ENCODE measurements at regions not wholly inside any gene's neighbourhood (a gene's known extent, or its start where the extent isn't known, plus 50 kb on each side); places are given as distances from the start of the nearest gene placed in this dataset.
A peak's percentile ranks its signal among the peaks of the same experiment; 100 is the strongest.

DNA sequence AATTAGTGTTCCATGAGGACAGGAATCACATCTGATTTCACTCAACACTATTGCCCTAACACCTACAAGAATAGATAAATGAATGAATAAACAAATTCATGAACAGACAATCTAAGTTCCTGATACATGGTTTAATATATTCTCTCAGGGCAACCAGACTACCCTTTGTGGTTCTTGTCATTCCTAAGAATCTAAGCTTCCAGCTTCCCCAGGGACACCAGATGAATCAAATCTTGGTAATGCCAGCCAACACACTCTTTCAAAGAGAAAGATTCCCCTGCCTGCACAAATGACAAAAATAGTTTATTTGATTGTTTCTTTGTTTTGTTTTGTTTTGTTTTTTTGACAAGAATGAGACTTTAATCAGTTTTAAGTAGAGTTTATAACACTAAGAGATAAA lies 237.5 kb upstream of the CHAC2 start:
- H3K4me3 ChIP-seq (ENCODE audit: low read depth, low read length): no peak overlapping the region
- TF ChIP-seq, protein P1, sequence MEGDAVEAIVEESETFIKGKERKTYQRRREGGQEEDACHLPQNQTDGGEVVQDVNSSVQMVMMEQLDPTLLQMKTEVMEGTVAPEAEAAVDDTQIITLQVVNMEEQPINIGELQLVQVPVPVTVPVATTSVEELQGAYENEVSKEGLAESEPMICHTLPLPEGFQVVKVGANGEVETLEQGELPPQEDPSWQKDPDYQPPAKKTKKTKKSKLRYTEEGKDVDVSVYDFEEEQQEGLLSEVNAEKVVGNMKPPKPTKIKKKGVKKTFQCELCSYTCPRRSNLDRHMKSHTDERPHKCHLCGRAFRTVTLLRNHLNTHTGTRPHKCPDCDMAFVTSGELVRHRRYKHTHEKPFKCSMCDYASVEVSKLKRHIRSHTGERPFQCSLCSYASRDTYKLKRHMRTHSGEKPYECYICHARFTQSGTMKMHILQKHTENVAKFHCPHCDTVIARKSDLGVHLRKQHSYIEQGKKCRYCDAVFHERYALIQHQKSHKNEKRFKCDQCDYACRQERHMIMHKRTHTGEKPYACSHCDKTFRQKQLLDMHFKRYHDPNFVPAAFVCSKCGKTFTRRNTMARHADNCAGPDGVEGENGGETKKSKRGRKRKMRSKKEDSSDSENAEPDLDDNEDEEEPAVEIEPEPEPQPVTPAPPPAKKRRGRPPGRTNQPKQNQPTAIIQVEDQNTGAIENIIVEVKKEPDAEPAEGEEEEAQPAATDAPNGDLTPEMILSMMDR (IDR thresholded peaks at IDR 0.05; ENCODE audit: low read depth, low read length): no peak
- no peak for DNase-seq (ENCODE audit: low read depth, low spot score)
- in situ Hi-C loops (cut with HindIII; ENCODE audit: low sequenced_read_pairs): no loop called here

DNA sequence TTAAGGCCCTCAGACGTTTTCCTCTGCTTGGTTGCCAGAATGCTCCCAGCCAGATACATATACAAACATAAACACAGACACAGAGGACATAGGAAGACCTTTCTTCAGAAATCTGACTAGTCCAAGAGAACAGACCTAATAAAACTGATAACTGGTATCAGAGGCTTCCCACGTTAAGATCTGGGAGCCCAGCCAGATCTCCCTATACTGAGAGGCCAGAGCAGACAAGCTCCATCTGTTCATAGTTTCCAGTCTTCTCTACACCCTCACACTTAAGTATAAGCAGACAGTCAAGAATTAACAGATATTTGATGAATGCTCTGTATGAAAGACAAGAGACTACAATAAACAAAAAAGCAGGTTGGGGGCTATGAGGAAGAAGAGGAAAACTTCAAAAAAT lies 240.5 kb upstream of the CHAC2 start:
- in situ Hi-C loops (cut with HindIII; ENCODE audit: low sequenced_read_pairs): no loop called here
- no peak for DNase-seq (ENCODE audit: low read depth, low spot score)
- TF ChIP-seq, protein P1 (IDR thresholded peaks at IDR 0.05; ENCODE audit: low read depth, low read length): no peak
- H3K4me3 ChIP-seq (ENCODE audit: low read depth, low read length): no peak overlapping the region

DNA sequence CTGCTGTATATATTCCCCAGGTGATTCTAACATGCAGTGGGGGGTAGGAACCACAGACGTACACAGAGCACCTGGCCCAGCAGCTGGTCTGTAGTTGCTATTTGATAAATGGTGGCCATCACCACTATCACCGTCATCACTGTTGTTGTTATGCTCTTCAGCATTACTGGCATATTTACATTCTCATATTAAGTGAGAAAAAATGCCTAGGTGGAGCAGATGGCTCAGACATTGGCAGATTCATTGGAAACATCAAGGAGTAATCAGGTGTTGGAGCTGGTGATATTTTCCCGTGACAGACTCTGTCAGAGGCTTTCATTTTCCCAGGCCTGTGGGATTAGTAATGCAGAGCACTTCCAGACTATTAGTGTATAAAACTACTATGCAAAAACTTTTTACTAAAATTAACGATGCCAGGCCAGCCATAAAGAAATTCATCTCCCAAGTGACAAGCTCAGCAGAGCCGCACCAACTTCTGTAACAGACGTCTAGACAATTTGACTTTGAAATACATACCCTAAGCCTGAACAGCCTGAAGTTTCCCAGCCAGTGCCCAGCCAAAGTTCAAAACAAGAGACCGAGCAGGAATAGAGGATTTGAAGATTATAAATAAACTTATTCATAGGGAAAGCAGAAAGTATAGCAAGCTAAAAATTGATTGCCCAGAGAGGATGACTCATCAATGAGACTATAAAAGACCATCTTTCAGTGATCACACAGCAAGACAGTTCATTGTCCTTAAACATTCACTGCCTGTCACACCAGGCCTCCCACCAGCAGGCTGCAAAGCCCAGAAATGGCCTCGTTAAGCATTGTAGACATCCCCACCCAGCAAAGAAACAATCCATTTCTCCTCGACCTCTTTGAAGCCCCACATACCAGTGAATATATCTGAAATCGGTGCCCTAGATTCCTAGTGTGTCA lies 247.4 kb upstream of the CHAC2 start:
- no peak overlapping the region for H3K4me3 ChIP-seq (ENCODE audit: low read depth, low read length)
- DNase-seq (ENCODE audit: low read depth, low spot score): no peak
- in situ Hi-C loops (cut with HindIII; ENCODE audit: low sequenced_read_pairs): no loop called here
- TF ChIP-seq, protein P1 (IDR thresholded peaks at IDR 0.05; ENCODE audit: low read depth, low read length): no peak

DNA sequence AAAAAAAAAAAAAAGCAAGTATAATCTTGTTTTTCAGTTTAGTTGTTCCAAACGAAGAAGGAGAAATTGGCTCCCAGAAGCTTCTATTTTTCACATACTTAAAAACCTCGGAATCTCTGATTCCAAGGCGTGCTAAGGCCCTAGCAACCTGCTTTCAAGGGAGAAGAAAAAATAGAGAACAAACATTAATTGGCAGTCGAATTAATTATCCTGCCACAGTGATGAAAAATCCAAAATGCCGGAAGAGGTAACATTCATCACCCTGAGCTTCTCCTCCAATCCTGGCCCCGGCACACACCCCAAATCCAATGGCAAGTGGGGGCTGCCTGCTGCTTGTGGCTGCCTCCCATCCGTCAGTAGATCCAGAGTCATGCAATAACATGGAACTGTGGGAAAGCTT lies 250.2 kb upstream of the CHAC2 start:
- in situ Hi-C loops (cut with HindIII; ENCODE audit: low sequenced_read_pairs): no loop called here
- DNase-seq (ENCODE audit: low read depth, low spot score): no peak
- no peak overlapping the region for H3K4me3 ChIP-seq (ENCODE audit: low read depth, low read length)
- TF ChIP-seq, protein P1 (IDR thresholded peaks at IDR 0.05; ENCODE audit: low read depth, low read length): no peak

DNA sequence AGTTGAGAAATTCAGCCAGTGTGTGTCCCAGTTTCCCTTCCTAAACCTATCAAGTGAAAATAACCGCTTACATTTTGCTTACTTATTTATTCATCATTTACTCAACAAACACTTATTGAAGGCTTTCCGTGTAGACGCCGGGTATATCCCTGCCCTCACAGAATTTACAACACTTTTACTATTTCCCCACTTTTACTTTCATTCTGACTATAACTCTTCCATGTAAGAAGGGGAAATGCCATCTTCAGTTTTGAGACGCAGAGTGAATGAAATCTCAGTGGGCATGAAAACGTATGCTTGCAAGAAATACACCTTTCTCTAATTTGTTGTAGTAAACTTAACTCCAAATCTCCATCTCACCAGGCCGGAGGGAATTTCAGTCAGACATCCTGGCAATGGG lies 251.0 kb upstream of the CHAC2 start:
- DNase-seq (ENCODE audit: low read depth, low spot score): no peak
- TF ChIP-seq, protein P1 (IDR thresholded peaks at IDR 0.05; ENCODE audit: low read depth, low read length): no peak
- no peak overlapping the region for H3K4me3 ChIP-seq (ENCODE audit: low read depth, low read length)
- in situ Hi-C loops (cut with HindIII; ENCODE audit: low sequenced_read_pairs): no loop called here

DNA sequence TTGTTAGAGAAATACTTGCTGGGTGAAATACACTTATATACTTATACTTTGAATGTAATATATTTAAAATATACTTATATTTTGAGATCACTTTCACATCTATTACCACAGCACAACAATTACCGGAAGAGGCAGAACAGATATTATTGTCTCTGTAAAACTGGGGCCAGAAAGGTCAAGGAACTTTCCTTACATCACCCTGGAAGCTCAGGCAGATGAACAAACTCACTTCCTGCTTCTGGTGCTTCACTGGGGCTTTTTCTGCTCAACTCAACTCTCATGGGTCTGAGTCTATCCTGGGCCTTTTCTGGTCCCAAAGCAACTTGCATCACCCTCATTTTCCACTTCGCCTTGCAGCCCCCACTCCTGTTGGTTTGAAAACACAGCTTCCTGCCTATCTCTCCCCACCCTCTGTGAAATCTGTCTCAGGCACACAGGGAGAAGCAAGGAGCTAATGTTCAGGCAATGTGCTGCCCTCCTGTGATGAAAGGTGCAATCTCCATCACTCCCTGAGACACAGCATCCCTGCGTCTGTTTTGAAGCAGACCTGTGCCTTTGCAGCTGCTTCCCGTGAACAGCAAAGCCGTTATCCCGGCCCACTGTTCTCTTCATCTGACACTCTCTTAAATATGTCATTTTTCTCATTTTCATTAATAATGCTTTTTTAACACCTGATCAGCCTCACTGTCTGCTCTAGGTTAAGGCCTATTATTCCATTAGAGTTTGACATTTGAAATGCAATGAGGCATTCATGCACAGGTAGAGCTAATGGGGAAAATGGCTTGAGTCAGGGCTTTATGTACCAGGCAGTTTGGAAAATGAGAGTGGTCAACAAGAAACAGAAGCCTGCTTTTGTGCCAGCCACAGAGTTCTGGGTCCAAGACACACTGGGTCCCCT lies 251.9 kb upstream of the CHAC2 start:
- in situ Hi-C loops (cut with HindIII; ENCODE audit: low sequenced_read_pairs): no loop called here
- TF ChIP-seq, protein P1 (IDR thresholded peaks at IDR 0.05; ENCODE audit: low read depth, low read length): peak; percentile 18
- DNase-seq (ENCODE audit: low read depth, low spot score): no peak
- no peak overlapping the region for H3K4me3 ChIP-seq (ENCODE audit: low read depth, low read length)
